K562 (cell line): ENCODE measurements at regions not wholly inside any gene's neighbourhood (a gene's known extent, or its start where the extent isn't known, plus 50 kb on each side); places are given as distances from the start of the nearest gene placed in this dataset.

ENCODE experiments used
- BRF1 ChIP-seq: IDR thresholded peaks from 3 replicates; pipeline ENCODE4 v1.6.1; 2011; ENCODE audit warnings: borderline replicate concordance, mild to moderate bottlenecking; ENCODE audit not compliant: insufficient read length; ENCODE audit errors: extremely low read depth
- CTCF ChIP-seq, 3 experiments: IDR thresholded peaks in 2 of 3; conservative IDR thresholded peaks in 1 of 3; 2 replicates each; pipeline ENCODE4 v1.5.1; 2011 to 2012; ENCODE audit warnings: low read length in 3 of 3, mild to moderate bottlenecking in 3 of 3, control low read depth in 2 of 3, improper control_type of control experiment in 1 of 3, inconsistent platforms in 1 of 3, low read depth in 1 of 3, mixed read lengths in 1 of 3, moderate library complexity in 1 of 3; ENCODE audit not compliant: insufficient read depth in 2 of 3
- GATAD2A ChIP-seq: fragments of 450-650 bp; IDR thresholded peaks from 2 replicates; pipeline ENCODE4 v1.6.1; 2017
- KDM1A ChIP-seq, 2 experiments: fragments of 450-650 bp; IDR thresholded peaks; 2 replicates each; pipeline ENCODE4 v1.6.1; 2016; ENCODE audit warnings: mild to moderate bottlenecking in 2 of 2
- NFE2L1 ChIP-seq: fragments of 450-650 bp; IDR thresholded peaks from 2 replicates; pipeline ENCODE4 v1.6.1; 2016; ENCODE audit warnings: missing genetic modification characterization, low read depth, mild to moderate bottlenecking, missing compliant biosample characterization, moderate library complexity, borderline replicate concordance
- NR3C1 ChIP-seq: sonication (generic); formaldehyde crosslinking; IDR thresholded peaks from 2 replicates; pipeline ENCODE4 v1.8.1; 2022; ENCODE audit warnings: missing genetic modification reagents
- POLR2AphosphoS5 ChIP-seq: IDR thresholded peaks from 2 replicates; pipeline ENCODE4 v1.6.1; 2011; ENCODE audit warnings: mild to moderate bottlenecking, low read depth, low read length, moderate library complexity; ENCODE audit not compliant: control insufficient read depth, insufficient read depth
- SPI1 ChIP-seq: IDR thresholded peaks from 2 replicates; pipeline ENCODE4 v1.6.1; 2011; ENCODE audit warnings: low read depth, low read length, control low read depth, borderline replicate concordance
- THAP7 ChIP-seq: fragments of 250-450 bp; sonication (Bioruptor Pico); IDR thresholded peaks from 2 replicates; pipeline ENCODE4 v1.5.0; 2021
- ZZZ3 ChIP-seq: fragments of 450-650 bp; IDR thresholded peaks from 2 replicates; pipeline ENCODE4 v1.6.1; 2016; ENCODE audit warnings: antibody characterized with exemption, mild to moderate bottlenecking, moderate library complexity

DNA sequence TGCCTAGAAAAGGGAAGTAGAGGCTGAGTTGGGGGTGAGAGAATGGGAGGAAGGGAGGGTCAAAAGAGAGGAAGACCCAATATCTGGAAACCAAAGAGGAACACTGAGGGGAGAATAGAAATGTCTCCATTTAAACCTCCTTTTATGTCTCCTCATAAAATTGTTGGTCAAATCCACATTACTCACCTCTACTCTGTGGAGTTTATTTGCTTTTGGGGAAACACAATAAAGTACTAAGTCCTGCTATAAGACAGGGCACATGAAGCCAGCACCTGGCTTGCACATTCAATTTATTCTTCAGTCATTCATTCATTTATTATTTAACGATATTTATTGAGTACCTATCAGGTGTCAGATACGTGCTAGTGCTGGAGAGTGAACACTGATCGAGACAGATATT, 60.3 kb upstream of the NFE2L2 start:
- TF ChIP-seq POLR2AphosphoS5 (no peak), NR3C1 (CRISPR knock-in tag) (no peak), SPI1 (no peak), NFE2L1 (tag) (no peak), CTCF (IDR thresholded peaks at IDR 0.05 in 2 of 3, conservative IDR thresholded peaks at IDR 0.05 in 1 of 3; ENCODE audit: insufficient read depth in 2 of 3, low read depth in 1 of 3, low read length in 3 of 3) (no peak), ZZZ3 (no peak), KDM1A (IDR thresholded peaks at IDR 0.05) (no peak), THAP7 (no peak), GATAD2A (no peak), BRF1 (no peak)
